T-helper 1 cell (primary cell): ENCODE measurements at regions not wholly inside any gene's neighbourhood (a gene's known extent, or its start where the extent isn't known, plus 50 kb on each side); places are given as distances from the start of the nearest gene placed in this dataset.

Source experiments
- DNase-seq, 5 donors: peaks; one replicate each; pipeline ENCODE4 v3.0.0-alpha.2; 2012 to 2020

DNA sequence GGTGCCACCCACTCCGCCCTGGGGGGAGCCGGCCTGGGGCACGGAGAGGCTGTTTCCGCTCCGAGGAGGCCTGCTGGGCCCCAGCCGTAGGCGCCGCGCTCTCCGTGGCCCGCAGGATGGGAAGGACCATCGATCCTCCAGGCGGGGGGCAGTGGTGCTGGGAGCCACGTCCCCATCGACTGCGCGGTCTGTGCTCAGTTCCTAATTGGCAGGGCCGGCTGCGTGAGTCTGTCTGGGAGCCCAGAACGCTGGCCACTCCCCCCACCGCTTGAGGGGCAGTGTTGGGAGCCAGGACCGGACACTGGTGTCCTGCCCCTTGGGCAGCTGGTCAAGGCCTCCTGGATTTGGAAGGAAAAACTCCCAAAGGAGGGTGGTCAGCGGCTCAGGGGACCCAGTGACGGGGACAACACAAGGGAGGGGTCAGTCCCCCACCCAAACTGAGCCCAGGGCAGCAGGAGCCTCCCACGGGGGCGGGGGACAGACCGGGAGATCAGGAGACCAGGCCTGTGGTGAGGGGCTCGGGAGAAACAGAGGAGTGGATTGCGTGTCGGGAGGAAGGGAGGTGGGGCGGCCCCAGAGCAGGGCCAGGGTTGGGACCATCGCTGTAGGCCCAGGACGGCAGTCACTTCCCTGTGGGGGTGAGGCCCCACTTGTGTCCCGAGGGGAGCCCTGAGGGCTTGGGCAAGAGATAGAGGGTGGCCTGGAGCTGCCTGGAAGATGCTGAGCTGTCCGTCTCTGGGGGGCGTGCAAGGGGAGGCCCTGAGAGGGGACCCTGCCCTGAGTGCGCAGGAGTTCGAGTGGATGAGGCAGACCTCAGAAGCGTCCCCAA is 89.0 kb downstream of the UNCX start:
- DNase-seq, result no peak

DNA sequence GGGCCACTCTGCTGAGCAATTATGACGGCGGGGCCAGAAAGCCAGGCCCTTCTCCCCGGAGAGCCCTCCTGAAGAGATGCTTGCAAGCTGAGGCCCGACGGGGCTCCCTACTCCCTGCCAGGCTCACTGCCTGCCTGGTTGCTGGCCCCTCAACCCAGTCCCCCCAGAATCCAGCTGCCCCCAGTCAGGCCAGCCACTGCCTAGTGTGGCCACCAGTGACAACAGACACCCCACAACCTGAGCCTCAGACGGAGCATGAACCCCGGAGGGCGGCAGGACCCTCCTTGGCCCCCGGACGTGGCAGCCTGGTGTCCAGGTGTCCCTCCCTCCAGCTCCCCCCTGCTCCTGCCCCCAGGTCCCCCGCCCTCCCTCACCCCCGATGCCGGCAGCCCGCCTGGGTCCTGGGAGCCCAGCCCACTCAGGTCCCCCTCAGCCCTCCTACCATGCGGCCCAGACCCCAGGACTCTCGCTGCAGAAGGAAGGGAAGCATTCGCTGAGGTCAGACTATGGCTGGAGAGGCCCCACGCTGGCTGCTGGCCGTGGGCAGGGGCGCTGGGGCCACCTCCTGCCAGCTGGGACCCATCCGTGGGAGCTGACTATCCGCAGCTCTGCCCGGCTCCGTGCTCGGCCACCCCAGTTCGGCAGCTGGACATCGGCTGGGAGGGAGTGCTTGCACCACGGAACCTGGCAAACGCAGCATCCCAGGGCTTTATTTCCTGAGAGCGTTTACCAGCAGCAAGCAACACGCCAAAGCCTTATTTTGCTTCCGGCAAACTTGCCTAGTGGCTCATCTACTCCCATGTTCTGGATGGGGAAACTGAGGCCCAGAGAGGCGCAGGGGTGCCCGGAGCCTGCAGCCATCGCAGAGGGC is 89.8 kb downstream of the UNCX start:
- DNase-seq, result no peak

DNA sequence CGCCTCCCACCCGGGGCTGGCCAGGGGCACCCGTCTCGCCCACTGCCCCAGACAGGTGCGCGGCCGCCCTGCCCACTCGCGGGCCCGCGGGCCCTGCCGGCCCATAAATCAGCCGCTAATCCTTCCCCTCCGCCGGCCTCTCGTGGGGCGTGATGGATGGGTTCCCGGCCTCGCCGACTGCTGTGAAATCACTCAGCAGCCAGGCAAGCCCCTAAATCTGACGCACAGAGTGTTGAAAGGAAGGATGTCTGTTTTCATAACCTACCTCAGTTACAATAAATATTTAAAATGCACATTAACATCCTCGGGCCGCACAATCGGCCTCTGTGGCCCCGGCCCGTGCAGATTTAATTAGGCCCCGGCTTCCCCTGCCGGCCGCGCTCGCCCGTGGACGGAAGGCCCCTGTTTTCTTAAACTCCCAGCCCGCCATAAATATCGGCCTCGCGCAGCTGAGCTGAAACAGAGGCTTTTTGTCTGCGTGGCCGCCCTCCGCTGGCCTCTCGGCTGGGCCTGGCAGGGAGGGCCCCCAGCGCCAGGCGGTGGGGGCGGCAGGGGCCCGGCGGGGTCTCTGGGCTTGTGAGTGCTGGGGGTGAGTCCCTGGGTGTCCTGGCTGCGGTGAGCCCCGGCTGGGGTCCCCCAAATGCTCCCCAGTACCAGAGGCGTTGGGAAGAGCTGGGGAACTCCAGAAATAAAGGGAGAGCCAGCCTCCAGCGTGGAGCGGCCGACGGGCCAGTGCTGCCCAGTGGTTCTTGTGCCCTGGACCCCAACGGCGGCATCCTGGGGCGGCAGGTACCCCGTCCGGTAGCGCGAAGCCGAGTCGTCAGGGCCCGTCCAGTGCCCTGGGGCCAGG is 90.7 kb downstream of the UNCX start:
- no peak for DNase-seq

DNA sequence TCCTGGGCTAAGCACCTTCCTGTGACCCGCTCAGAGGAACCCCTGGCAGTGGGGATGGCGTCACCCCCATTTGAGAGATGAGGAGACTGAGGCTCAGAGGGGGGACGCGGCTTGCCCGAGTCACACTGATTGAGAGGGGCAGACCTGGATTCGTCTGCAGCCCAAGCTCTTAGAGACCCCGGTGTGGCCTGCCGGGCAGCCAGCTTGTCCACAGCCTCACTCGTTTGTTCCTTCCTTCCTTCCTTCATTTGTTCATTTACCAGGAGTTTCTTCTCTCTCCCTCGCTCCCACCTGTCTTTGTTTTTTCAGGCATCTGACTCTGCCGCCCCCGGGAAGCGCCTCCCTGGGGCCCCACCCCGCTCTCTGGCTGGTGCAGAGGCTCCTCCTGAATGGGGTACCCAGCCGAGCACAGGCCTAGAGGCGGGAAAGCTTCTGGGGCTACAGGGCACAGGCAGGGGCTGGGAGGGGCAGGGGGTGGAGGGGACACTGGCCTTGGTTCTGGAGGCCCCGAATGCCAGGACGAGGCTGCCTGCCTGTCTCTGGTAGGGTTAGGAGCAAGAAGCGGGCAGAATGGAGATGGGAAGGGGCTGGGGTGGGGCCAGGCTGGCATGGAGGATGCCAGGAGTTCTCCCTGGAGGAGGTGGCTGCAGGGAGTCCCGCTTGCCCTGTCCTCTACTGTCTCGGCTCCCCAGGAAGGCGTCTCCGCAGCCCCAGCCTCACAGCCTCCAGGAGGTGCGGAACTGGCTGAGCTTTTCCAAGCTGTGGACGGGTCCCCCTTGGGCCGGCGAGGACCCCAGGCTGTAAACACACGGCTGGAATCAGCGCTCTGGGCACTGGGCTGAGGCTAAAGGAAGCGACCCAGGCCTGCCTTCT is 91.6 kb downstream of the UNCX start:
- DNase-seq, result no peak

DNA sequence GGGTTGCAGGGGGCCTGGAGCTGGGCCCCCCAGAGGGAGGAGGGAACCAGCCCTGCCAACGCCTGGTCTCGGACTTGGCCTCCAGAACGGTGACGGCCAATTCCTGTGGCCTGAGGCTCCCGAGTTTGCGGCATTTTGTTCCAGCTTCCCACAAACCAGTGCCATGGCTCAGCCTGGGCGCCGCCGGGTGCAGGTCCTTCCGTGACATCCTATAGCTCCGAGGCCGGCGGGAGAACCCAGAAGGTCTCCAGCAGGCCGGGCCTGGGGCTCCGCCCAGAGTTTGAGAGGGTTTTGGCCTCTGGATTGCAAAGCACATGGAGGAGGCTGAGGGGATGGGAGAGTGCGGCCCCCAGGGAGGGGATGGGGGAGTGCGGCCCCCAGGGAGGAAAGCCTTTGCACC is 92.6 kb downstream of the UNCX start:
- no peak for DNase-seq

DNA sequence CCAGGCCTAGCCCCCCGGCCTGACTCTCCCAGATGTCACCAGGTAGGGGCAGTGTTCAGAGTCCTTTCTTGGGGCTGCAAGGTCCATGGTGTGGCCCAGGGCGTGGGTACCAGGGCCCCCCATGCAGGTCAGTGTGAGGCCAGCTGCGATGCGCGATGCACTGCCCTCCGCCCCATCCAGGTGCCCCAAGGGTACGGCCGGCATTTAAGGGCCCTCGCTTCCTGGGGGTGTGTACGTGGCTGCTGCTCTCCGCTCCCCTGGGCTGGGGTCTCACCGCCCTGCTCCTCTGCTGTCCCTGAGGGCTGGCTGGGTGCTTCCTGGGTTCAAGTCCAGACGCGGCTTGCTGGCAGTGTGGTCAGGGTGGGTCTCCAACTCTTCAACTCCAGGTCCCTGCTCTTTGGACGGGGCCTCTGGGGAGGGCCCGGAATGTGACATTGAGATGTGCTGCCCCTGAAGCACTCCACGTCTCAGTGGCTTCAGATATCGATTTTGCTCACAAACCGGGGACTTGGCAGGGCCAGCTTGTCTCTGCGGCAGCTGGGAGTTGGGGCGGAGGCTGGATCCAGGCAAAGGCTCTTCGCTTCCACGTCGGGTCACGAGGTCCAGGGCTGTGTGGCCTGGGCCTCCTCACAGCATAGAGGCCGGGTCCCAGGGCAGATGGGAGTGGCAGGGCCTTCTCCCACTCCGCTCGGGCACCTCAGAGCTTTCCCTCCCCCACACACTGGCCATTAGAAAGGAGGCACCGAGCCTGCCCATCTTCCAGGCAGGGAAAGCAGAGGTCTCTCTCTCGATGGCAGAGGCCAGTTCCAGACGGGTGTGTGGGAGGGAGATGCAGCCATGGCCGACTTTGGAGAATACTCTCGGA is 93.2 kb downstream of the UNCX start:
- DNase-seq, result no peak

DNA sequence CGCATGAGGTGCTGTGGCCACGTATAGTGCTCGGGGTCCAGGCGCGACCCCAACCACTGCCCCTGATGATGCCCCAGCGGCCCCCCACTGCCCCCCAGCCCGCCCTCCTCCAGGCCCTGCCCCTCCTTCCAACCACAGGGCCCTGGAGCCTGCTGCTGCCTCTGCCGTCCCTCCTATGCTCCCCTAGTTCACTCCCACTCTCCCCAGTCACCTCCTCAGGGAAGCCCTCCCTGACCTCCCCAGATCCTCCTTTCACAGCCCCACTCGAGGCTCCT is 93.8 kb downstream of the UNCX start:
- no peak for DNase-seq

DNA sequence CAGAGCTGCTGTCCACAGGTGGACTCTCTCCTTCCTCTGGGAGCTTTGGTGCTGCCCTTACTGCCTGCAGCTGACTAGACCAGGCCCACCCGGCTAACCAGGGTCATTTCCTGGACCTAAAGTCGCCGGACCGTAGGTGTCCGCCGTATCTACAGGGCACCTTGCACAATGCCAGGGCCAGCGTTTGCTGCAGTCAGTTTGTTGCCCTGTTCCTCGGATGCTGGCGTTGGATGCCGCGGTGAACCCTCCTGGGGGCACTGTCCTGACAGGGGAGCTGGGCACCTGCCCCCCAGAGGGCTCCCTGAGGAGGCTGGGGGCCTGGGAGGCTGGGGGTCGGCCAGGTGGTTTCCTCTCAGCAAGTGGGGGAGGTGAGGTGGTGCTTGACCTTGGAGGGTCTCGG is 96.6 kb downstream of the UNCX start:
- DNase-seq, result no peak

DNA sequence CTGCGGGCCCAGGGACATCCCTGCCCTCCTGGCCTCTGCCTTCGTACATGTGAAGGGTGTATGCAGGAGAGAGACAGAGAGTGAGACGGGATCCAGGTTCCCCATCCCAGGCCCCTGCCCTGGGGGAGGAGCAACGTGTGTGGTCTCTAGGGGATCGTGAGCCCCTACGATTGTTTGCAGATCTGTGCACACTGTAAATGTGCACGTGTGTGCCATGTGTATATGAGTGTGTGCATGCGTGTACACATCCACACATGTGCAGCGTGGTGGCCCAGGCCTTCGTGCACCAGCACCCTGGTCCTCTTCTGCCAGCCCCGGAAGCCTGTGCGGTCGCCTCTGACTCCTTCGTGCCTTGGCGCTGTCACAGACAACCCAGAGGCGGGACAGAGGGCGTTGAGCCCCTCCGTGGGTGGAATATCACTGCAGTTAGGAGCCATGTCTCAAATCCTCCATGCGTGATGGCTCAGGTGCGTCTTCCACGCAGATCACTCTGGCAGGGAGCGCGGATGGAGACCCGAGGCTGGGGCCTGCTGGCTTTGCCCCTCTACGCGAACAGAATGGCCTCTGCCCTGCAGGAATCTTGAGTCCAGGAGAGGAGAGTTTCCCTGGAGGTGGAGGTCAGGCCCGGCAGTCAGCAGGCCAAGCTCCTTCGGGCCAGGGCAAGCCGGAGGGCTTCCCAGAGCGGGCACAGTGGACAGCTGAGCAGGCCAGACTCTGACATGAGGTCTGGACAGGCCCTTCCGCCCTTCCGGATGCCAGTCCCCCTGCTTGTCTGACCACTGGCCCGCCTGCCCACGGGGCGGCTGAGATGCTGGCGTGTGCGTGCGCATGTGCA is 97.5 kb downstream of the UNCX start:
- no peak for DNase-seq

DNA sequence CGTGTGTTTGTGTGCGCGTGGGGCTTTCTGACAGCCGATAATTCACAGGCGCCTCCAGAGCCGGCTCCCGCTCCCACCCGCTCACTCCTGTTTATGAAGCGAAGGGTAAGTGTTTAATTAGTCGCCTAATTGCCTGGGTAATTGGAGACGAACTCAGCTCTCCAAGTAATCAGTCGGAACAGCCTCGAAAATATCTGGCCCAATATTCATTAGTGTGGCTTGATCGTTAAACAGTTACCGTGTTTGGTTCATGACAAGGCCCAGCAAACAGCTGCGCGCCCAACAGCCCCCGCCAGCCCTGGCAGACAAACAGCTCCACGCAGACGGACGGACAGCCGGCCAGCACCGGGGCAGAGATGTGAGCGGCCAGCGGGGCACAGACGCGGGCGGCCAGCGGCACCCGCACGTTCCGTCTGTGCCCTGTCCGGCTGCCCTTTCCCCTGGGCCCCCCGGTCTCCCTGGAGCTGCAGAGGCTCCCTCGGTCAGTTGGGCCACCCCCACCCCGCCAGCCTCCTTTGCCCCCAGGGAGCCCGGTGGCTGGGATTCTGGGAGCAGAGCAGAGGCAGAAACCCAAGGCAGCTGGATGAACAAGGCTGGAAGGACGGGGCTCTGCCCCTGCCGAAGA is 98.2 kb downstream of the UNCX start:
- DNase-seq, result no peak

DNA sequence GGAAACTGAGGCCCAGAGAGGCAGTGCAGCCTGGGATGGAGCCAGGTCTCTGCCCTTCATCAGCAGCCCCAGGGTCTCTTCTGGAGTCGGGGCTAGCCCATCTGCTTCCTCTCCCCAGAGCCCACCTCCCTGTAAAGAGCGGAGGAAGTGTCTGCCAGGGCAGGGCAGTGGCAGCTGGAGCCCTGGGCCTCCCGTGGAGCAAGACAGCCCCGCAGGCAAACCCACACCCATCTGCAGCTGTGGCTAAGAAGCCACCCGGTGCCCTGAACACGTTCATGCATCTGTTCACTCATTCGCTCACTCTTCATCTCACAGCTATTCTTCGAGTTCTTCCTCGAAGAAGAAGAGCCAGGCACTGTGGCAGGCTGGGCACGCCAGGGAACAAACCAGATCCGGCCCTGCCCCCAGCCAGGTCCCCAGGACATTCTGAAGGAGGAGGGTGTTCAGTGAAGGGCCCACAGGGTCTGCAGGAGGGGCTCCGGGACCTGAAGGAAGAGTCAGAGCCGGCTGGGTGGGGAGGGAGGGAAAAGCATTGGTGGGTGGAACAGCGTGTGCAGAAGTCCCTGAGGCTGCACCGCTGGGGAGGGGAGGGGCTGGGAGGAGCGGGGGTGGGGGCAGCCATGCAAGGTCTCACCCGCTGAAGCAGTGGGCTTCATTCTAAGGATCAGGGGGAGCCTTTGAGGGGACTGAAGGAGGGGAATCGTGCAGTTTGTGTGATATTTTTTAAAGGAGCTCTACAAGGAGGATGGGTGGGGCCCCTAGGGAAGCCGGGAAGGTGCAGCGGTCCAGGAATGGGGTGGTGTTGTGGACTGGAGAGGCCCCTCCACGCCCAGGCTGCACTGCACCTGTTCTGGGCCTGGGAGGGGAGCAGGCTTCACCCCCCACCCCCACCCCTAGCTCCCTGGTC is 99.1 kb downstream of the UNCX start:
- DNase-seq, result no peak

DNA sequence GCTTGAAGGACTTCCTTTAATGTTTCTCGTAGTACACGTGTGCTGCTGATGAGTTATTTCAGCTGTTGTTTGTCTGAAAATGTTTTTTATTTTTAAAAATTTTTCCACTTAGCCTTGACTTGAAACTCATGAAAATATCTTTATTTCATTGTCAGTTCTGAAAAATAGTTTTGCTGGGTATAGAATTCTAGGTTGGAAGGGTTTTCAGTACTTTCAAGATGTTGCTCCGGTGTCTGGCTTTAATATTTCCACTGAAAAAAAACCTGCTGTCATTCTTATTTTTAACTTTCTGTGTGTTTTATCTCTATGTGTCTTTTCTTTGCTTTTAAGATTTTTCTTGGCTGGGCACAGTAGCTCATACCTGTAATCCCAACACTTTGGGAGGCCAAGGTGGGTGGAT is 103.8 kb downstream of the UNCX start:
- DNase-seq, result no peak

DNA sequence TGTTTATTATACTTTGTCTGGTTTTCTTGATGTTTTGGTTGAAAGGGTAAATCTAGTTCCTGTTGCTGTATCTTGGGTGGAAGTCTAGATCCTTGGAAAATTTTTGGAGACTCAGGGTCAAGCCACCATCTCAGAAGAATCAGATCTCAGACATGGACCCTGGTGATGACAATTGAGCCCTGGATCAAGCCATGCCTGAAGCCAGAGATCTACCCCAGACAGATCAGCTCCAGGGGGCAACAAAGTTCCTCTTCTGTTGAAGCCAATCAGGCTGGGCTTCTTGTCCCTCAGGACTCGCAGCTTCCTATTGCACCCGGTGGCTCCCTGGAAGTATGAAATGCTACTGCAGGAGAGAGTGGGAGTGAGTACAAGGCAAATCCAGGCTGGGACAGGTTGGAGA is 106.9 kb downstream of the UNCX start:
- no peak for DNase-seq

DNA sequence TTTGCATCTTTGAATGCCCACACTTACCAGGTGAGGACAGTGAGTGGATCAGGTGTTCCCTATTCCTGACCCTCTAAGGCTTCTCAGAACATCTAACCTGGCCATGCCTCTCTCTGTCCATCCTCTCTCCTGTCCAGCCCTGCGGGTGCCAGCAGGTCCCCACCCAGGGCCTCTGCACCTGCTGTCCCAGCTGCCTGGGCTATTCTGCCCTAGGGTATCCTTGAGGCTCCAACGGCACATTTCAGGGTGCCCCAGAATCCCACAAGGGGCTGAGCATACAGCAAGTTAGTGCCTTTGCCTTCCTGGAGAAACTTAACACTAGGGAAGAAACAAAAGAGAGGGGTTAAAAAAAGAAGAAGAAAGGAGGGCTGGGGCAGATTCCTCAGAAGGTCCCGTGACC is 107.4 kb downstream of the UNCX start:
- DNase-seq, result no peak

DNA sequence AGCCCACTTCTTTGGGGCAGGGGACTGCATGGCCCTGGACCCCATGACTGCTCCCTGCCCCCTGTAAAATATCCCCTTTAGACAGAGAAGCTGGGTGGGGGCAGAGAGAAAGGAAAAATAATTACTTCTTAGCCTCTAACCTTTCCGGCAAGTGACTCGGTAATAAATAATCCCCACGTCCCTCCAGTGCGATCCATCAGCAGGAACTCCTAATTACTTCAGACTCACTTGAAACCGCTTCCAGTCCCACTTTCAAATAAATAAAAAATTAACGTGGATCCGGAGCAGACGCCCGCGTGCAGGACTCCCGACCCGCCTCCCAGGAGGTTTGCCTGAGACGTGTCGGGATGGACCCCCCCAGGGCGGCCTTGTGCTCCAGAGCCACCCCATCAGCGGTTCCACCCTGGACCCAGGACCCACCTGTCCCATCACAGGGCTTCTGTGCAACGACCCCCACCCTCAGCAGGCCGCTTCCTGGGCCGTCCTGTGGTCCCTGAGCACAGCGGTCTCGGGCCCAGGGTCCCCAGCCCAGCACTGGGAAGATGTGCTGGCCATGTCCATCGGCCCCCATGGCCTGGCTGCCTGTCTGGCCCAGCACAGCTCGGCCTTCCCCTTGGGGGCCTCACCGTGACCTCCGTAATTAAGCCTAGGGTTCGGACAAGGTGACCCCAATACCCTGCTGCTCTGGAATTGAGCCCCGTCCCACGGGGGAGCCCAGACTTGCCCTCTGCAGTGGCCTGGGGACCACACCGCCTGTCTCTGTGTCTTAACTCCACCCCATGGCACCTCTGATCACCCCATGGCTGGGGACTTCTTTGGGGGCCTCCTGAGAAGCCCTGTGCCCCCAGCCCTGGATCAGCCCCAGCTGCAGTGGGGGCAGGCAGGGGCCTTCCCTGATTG is 108.0 kb downstream of the UNCX start:
- DNase-seq, result no peak

DNA sequence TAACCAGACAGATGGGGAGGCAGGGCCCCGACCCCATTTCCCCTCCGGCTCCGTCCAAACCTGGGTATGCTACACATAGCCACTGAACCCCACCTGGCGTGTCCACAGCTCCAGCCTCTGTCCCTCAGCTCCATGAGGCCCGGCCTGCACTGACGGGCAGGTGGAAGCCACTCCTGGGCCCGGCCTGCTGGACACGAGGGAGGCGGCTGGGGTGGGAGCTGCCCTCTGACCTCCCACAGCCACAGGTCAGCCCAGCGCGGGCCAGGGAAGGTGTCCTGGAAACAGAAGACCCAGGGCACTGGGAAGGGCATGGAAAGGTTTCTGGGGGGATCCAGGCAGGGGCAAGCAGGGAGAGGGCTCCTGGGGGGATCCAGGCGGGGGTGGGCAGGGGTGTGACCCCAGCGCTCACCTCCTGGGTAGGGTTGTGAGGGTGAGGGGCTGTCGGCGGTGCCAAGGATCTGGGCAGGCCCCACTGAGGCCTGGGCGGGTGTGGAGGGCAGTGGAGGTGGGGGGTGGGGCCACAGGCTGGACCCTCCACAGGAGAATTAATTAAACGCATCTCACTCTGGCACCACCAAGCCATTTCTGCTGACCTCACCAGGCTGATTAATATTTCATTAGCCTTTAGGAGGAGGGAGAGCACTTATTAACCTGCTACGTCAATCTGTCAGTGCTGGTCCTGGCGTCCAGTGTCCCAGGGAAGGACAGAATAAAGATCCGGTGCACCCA is 108.9 kb downstream of the UNCX start:
- no peak for DNase-seq

DNA sequence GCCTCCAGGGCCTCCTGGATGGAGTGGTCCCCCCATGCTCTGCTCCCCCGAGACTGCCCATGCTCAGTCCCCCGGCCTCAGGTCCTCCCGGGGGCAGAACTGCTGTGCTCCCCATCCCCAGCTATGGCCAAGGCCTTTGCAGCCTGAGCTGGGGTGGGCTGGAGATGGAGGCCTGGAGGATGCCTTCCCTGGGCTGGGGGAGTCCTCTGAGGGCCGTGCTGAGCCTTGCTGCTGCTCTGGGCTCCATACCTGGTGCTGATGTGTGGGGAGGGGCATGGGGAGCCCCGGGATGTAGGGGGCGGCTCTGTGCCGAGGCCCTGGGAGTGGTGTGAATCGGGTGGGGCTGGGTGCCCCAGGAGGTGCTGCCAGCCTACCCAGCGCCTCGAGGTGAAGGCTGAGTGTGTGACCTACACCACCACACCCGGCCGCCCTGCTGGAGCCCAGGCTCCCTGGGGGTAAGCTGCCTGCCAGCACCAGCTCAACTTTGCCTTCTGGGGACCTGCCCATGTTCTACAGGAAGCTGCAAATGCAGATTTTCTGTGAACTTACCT is 109.5 kb downstream of the UNCX start:
- peak in 1 of 5 donors; percentile 6 for DNase-seq
